HG03066 (cell line): ENCODE measurements at regions not wholly inside any gene's neighbourhood (a gene's known extent, or its start where the extent isn't known, plus 50 kb on each side); places are given as distances from the start of the nearest gene placed in this dataset.
"Not testable (repeated sequence)": the region's sequence is repeated elsewhere in the genome, so short reads cannot be mapped to it uniquely, and the experiment has no call there.

Experiments used
- ATAC-seq: cut with Tn5 transposase; IDR thresholded peaks from one replicate; pipeline ENCODE4 v1.9.1; 2021; ENCODE audit warnings: low read depth; ENCODE audit not compliant: unreplicated experiment

GRCh38 chr12:46554460-46554859, 181.9 kb upstream of the SLC38A2 start:
- no peak for ATAC-seq

DNA sequence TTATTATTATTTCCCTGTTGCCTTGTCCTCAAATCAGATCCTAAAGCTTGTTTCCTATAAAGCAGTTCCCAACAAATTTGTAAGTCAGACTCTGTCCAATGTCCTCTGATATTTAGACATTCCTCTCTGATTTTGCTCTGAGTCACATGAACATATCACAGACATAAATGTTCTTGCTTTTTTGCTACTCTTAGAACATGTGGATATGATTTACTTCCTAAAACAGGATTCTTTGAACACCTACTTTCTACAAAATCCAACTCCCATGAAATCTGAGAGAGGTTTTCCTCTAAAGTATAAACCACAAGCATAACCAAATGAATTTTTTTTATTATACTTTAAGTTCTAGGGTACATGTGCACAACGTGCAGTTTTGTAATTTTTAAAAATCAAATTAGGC, 181.3 kb upstream of the SLC38A2 start:
- no peak for ATAC-seq

DNA sequence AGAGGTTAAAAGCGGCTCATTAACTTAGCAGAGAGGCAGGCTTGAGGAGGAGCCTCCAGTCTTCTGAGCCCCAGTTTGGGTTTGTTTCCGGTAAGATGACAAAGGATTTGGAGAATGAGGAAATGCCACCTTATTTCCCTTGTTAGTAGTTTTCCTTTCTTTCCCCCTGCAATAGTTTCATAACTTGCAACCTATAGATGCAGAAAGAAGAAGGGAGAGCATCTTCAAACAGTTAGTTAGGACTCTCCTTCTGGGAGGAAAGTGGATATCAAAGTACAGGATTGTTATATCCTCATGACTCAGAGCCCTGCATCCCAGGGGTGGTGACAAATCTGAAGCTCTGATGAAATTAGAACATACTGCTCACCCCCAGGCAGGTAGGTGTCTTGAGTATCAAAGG, 180.7 kb upstream of the SLC38A2 start:
- no peak for ATAC-seq

GRCh38 chr12:46550266-46550879, 177.8 kb upstream of the SLC38A2 start:
- ATAC-seq, result no peak

DNA sequence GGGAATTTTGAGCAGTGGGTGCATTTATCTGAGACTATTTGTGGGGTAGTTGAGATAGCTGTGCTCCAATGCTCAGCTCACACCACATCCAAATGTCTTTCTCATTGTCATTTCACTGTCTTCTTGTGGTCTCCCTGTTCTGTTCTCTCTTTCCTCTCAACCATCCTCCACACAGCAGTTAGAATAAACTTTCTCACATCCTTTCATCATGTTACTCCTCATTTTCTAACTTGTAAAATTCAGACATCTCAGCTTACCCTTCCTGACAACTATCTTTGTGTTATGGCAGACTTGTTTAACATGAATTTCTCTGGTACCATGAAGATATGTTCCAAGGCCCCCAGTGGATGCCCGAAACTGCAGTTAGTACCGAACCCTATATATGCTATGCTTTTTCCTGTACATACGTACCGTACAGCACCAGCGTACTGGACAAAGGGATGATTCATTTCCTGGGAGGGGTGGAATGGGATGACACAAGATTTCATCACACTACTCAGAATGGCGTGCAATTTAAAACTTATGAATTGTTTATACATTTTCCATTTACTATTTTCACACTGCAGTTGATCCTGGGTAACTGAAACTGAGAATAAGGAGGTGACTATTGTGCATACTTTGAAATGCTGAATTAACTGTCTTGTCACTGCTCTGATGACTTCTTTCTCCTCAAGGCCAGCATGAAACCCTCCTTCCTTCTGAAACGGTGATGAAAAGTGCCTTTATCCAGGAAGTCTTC, 177.1 kb upstream of the SLC38A2 start:
- no peak for ATAC-seq

- no peak for ATAC-seq
Observed at GRCh38 chr12:46548605-46549071, 176.1 kb upstream of the SLC38A2 start.

- no peak for ATAC-seq
Observed at GRCh38 chr12:46547421-46548354, 175.1 kb upstream of the SLC38A2 start.

DNA sequence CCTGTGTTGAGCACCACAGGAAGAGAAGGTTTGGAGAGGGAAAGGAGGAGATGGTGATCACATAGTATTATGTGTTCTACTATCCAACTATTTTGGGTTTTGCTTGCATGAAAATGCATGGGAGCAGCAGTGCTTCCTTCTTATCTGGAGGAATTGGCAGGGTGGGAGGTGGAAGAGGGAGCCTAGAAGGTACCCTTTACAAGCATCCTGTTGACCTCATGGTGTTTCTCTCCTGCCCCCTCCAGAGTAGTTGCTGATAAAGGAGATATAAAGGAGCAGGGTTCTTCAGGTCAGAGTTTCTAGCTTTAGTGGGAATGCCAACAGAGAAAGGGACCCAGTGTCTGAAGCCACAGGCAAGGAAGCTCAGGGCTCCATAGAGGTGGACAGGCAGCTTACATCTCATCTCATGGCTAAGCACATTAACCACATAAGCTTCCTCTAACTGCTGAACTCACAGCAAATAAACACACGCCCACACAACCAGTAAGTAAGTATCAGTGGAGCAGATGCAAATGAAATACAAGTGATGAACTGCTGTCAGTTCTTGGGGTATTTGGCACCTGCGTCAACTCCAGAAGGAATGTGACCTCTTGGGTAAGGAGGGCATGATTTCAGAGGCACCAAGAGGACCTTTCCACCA, 174.2 kb upstream of the SLC38A2 start:
- peak; percentile 95 for ATAC-seq

DNA sequence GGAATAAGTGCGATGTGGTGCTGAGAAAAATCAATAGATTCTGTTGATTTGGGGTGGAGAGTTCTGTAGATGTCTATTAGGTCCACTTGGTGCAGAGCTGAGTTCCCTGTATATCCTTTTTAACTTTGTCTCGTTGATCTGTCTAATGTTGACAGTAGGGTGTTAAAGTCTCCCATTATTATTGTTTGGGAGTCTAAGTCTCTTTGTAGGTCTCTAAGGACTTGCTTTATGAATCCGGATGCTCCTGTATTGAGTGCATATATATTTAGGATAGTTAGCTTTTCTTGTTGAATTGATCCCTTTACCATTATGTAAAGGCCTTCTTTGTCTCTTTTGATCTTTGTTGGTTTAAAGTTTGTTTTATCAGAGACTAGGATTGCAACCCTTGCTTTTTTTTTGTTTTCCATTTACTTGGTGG, 170.8 kb upstream of the SLC38A2 start:
- ATAC-seq, result not testable (repeated sequence)

GRCh38 chr12:46538976-46539375, 166.4 kb upstream of the SLC38A2 start:
- no peak for ATAC-seq

GRCh38 chr12:46537387-46537955, 164.9 kb upstream of the SLC38A2 start:
- ATAC-seq, result no peak

GRCh38 chr12:46536316-46536715, 163.7 kb upstream of the SLC38A2 start:
- not testable (repeated sequence) for ATAC-seq

DNA sequence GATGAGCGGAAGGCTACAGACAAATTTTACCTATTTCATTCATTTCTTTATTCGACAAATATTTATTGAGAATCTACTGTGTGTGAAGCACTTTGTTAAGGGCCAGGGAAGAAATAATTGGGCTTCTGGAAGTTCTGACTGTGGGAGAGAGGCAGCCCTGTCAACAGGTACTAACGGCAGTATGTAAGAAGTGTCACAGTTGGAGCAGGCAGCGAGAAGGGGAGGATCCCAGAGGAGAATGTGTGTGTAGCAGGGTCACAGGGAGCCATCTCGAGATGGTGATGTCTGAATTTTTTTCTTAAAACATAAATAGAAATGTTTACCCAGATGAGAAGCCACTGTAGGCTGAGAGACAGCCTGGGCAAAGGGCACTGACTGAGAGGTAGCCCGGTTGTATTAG, 163.3 kb upstream of the SLC38A2 start:
- ATAC-seq, result no peak

DNA sequence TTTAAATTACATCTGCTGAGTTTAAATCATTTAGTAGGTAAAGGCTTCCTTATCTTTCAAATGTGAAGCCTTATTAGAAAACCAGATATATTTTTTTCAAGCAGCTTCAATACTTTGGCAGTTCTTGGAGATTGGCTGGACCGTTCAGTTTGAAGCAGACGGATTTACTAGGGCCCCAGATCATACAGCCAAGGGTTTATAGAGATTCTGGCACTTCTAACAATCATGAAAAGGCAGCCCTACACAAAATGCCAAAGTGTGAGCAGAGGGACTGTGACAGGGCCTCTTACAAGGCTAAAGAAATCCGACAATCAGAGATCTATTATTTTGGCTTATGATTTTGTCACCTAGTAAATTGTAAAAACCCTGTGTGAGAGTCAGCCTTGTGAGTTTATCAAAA, 162.8 kb upstream of the SLC38A2 start:
- ATAC-seq, result no peak

DNA sequence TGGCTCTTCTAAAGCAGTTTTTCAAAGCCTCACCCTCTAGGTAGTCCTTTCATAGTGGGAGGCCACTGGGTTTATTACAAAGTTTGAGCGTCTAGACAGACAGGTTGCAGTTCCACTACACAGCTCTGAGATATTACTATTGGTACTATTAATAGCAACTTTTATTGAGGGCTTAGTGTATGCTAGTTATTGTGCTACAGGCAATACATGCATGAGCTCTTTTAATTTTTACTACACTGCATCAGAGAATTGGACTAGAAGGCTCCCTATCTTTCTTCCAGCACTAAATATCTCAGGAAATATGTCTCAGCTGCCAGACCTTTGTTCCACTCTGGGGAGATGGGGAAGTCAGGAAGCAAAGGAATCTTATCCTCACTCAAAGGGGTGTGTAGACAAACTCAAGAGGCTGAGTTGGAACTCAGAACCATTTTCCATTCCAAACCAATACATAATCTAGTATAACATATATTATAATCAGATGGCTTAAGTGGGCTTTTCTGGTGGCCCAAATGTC, 161.8 kb upstream of the SLC38A2 start:
- no peak for ATAC-seq

DNA sequence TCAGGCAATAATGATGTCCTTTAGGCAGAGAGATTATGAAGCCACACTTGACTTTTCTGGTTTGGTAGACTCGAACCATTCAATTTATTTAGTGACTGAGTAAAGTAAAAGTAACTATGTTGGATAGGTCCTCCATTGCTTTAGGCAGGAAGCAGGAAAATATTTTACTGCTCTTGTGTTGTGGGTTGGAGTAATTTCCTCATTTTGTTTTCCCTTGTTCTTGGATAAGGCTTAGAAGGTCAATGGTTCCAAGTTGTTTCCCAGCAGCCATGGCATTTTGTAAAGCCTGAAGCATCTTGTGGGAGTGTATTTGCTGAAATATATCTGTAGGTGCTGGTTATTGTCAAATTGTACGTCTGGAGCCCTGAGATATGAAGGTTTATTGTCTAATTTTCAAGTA, 161.2 kb upstream of the SLC38A2 start:
- no peak for ATAC-seq

- ATAC-seq, result no peak
Observed at GRCh38 chr12:46531804-46532203, 159.2 kb upstream of the SLC38A2 start.

DNA sequence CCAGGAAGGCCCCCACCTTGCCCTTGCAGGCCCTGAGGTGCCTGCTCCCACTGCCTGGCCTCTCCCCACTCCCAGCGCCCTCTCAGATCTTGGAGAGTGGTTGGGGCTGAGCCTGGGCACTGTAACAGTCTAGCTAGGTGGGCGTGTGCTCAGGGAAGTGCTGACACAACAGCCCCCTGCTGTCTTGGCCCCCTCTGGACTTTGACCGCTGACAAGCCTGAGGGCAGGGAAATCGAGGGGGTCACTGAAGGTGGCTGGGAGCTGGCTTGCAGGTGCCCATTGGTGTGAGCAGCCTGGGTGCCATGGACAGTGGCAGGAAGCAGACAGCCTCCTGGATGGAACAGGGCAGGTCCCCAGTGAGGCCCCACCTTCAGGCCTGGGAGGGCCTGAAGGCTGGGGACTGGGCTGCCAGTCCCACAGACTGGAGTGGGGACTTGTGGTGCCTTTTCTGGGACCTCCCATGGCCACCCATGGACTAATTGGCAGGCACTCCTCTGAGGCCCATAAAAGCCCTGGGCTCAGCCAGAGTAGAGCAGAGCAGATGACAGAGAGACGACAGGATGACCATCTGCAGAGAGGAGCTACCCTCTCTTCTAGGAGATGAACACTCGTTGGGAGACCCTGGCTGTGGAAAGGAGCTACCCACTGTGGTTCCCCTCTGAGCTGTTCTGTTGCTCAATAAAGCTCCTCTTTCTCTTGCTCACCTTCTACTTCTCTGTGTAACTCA, 158.6 kb upstream of the SLC38A2 start:
- ATAC-seq, result no peak

DNA sequence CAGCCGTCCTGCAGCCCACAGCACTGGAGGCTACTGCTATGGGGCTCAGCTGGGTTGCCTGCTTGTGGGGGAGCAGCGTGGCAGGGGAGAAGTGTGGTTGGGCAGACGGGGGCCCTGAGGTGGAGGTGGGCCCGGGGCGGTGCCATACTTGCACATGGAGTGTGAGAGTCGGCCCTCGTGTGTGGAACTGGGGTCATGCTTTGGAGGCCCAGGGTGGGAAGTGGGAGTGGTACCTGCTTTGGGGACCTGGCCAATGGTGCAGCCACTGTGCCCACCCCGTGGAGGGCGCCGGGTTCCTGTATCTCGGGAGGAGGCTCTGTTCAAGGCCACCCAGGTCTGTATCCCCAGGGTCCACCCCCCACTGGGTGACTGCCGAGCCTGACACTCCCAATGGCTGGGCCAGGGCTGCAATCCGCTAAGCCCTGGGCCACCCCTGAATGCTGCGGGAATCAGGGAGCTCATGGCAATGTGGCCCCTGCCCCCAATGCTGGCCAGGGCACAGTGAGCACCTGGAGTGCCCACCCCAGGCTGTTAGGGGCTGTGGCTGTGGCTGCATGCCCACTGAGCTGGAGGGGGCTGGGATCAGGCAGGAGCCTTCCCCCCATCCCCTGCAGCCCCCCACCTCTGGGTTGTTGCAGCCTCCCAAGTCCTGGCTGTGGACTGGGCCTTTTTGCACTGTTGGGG, 157.9 kb upstream of the SLC38A2 start:
- no peak for ATAC-seq
